ENCODE measurements at regions not wholly inside any gene's neighbourhood (a gene's known extent, or its start where the extent isn't known, plus 50 kb on each side); places are given as distances from the start of the nearest gene placed in this dataset.

DNA sequence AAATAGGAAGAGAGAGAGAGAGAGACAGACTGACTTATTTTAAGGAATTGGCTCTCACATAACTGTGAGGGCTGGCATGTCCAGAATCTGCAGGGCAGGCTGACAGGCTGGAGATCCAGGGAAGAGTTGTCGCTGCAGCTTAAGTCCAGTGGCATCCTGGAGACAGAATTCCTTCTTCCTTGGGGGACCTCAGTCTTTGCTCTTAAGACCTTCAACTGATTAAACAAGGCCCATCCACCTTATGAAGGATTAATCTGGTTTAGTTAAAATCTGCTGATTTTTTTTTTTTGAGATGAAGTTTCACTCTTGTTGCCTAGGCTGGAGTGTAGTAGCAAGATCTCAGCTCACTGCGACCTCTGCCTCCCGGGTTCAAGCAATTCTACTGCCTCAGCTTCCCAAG, 128.0 kb upstream of the ALDH1A3 start:
- POLR2A ChIA-PET: no interaction called here
- CTCF ChIA-PET: no interaction called here

DNA sequence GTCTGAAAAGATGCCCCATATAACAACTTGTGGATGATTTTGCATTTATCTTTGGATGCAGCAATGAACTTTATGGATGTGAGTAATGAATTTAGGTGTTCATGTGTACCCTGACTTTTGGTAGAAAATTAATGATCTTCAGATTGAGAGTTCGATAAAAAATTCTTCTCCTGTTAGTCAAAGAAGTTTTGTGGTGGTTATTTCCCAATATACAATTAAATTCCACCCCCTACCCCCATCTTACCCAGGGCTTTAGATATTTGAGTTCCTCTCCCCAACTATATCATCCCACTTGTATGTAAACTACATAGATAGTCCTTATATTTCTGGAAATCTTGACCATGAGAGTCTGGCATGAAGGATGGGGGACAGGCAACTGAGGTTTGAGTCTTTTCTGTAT, 126.1 kb upstream of the ALDH1A3 start:
- Histone ChIP-seq H3K27me3 (ENCODE audit: insufficient read depth, low read length) (no peaks in the 10 kb centered on the region), H3K4me3 (replicated peaks in 1 of 2; ENCODE audit: low read depth in 1 of 2, low read length in 2 of 2) (no peak overlapping the region), H3K9ac (ENCODE audit: low read length) (no peak overlapping the region), H3K4me2 (ENCODE audit: low read length) (no peak overlapping the region), H3K4me1 (ENCODE audit: control insufficient read depth in 1 of 2, insufficient read depth in 2 of 2, low read length in 2 of 2) (peaks cover 9 to 16% of the 10 kb centered on the region in 2 experiments; a peak in 3 of 4 replicates), H2AFZ (ENCODE audit: low read depth, low read length, poor library complexity, severe bottlenecking) (no peak overlapping the region), H3K36me3 (ENCODE audit: control insufficient read depth in 1 of 2, insufficient read depth in 2 of 2, low read length in 2 of 2) (no peaks in the 10 kb centered on the region), H3K79me2 (ENCODE audit: insufficient read depth, low read length) (no peaks in the 10 kb centered on the region), H3K9me2 (ENCODE audit: insufficient read depth) (no peaks in the 10 kb centered on the region), H3K27ac (ENCODE audit: low read depth, low read length) (no peak overlapping the region), H4K20me1 (ENCODE audit: insufficient read depth) (no peaks in the 10 kb centered on the region), H3K9me3 (ENCODE audit: control insufficient read depth in 1 of 2, insufficient read depth in 1 of 2, low read depth in 1 of 2, low read length in 2 of 2) (no peaks in the 10 kb centered on the region; a peak in 1 of 4 replicates)
- RAD21 ChIA-PET (ENCODE audit: low non-redundant PET in 1 of 2, low total read pairs in 2 of 2, uncharacterized antibody in 2 of 2, unreplicated experiment in 2 of 2): no interaction called here
- intact Hi-C loops (cut with micrococcal nuclease): loop anchor here (10.0 kb wide), 1 partner anchor 251 kb away; no protein-coding TSS in a partner anchor
- ATAC-seq (no peak), DNase-seq (ENCODE audit: low read depth, low spot score) (no peak)
- CTCF ChIA-PET: no interaction called here
- POLR2A ChIA-PET: no interaction called here
- no TSS peak for BruUV-seq (replicated peaks)
- TF ChIP-seq, protein P1, sequence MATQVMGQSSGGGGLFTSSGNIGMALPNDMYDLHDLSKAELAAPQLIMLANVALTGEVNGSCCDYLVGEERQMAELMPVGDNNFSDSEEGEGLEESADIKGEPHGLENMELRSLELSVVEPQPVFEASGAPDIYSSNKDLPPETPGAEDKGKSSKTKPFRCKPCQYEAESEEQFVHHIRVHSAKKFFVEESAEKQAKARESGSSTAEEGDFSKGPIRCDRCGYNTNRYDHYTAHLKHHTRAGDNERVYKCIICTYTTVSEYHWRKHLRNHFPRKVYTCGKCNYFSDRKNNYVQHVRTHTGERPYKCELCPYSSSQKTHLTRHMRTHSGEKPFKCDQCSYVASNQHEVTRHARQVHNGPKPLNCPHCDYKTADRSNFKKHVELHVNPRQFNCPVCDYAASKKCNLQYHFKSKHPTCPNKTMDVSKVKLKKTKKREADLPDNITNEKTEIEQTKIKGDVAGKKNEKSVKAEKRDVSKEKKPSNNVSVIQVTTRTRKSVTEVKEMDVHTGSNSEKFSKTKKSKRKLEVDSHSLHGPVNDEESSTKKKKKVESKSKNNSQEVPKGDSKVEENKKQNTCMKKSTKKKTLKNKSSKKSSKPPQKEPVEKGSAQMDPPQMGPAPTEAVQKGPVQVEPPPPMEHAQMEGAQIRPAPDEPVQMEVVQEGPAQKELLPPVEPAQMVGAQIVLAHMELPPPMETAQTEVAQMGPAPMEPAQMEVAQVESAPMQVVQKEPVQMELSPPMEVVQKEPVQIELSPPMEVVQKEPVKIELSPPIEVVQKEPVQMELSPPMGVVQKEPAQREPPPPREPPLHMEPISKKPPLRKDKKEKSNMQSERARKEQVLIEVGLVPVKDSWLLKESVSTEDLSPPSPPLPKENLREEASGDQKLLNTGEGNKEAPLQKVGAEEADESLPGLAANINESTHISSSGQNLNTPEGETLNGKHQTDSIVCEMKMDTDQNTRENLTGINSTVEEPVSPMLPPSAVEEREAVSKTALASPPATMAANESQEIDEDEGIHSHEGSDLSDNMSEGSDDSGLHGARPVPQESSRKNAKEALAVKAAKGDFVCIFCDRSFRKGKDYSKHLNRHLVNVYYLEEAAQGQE (IDR thresholded peaks at IDR 0.05; ENCODE audit: low read depth): no peak
- no peak for TF ChIP-seq FOSL1 (IDR thresholded peaks at IDR 0.05; ENCODE audit: low read depth)
- TF ChIP-seq ZFX (IDR thresholded peaks at IDR 0.05): no peak
- no peak for TF ChIP-seq CBX3 (IDR thresholded peaks at IDR 0.05; ENCODE audit: low read depth)
- no peak for TF ChIP-seq ZNF274 (IDR thresholded peaks at IDR 0.05; ENCODE audit: low read depth, low read length)
- no peak for TF ChIP-seq EGR1 (IDR thresholded peaks at IDR 0.05; ENCODE audit: low read depth)
- TF ChIP-seq EZH2 (IDR thresholded peaks at IDR 0.05): no peak
- no peak for TF ChIP-seq YY1 (IDR thresholded peaks at IDR 0.05; ENCODE audit: extremely low read depth, insufficient replicate concordance, low read depth, low read length)
- no peak for TF ChIP-seq SP1 (IDR thresholded peaks at IDR 0.05; ENCODE audit: low read depth)
- TF ChIP-seq TCF7L2 (IDR thresholded peaks at IDR 0.05; ENCODE audit: borderline replicate concordance, extremely low read depth, insufficient read depth, insufficient read length): no peak
- no peak for TF ChIP-seq SRF (IDR thresholded peaks at IDR 0.05; ENCODE audit: low read depth)

More for the DNA sequence above, 128.0 kb upstream of the ALDH1A3 start:
- Histone ChIP-seq H3K9me3 (ENCODE audit: control insufficient read depth in 1 of 2, insufficient read depth in 1 of 2, low read depth in 1 of 2, low read length in 2 of 2) (no peaks in the 10 kb centered on the region; a peak in 2 of 4 replicates), H3K4me2 (ENCODE audit: low read length) (no peak overlapping the region), H3K36me3 (ENCODE audit: control insufficient read depth in 1 of 2, insufficient read depth in 2 of 2, low read length in 2 of 2) (no peaks in the 10 kb centered on the region), H3K9ac (ENCODE audit: low read length) (no peak overlapping the region), H3K4me3 (replicated peaks in 1 of 2; ENCODE audit: low read depth in 1 of 2, low read length in 2 of 2) (no peak overlapping the region), H4K20me1 (ENCODE audit: insufficient read depth) (no peaks in the 10 kb centered on the region), H3K4me1 (ENCODE audit: control insufficient read depth in 1 of 2, insufficient read depth in 2 of 2, low read length in 2 of 2) (no peaks in the 10 kb centered on the region), H3K9me2 (ENCODE audit: insufficient read depth) (no peaks in the 10 kb centered on the region), H3K27ac (ENCODE audit: low read depth, low read length) (no peak overlapping the region), H2AFZ (ENCODE audit: low read depth, low read length, poor library complexity, severe bottlenecking) (no peak overlapping the region), H3K27me3 (ENCODE audit: insufficient read depth, low read length) (no peaks in the 10 kb centered on the region), H3K79me2 (ENCODE audit: insufficient read depth, low read length) (no peaks in the 10 kb centered on the region)
- intact Hi-C loops (cut with micrococcal nuclease): loop anchor here (10.0 kb wide), 1 partner anchor 253 kb away; no protein-coding TSS in a partner anchor
- DNase-seq (ENCODE audit: low read depth, low spot score) (no peak), ATAC-seq (no peak)
- RAD21 ChIA-PET (ENCODE audit: low non-redundant PET in 1 of 2, low total read pairs in 2 of 2, uncharacterized antibody in 2 of 2, unreplicated experiment in 2 of 2): no interaction called here
- no peak for TF ChIP-seq TCF7L2 (IDR thresholded peaks at IDR 0.05; ENCODE audit: borderline replicate concordance, extremely low read depth, insufficient read depth, insufficient read length)
- TF ChIP-seq ZNF274 (IDR thresholded peaks at IDR 0.05; ENCODE audit: low read depth, low read length): no peak
- no TSS peak for BruUV-seq (replicated peaks)
